K562 (cell line): ENCODE measurements at regions not wholly inside any gene's neighbourhood (a gene's known extent, or its start where the extent isn't known, plus 50 kb on each side); places are given as distances from the start of the nearest gene placed in this dataset.

Experiments used
- ATAC-seq: fragments of 200-7000 bp; cut with Tn5 transposase; 3 replicates; pipeline ENCODE4 v1.9.1; 2020; ENCODE audit warnings: moderate library complexity
- BruUV-seq: library from RNA; stranded (reverse); fragments of 400-500 nt; replicated peaks from 2 replicates; lab custom pipeline; 2021; lab: Mats Ljungman, UMichigan
- CTCF ChIA-PET: fragments of 300-600 bp; formaldehyde crosslinking; extraction: SDS; loops from one replicate; lab custom pipeline; 2021; ENCODE audit warnings: low intra/inter-chr PET ratio; lab: Yijun Ruan, JAX
- POLR2A ChIA-PET: fragments of 300-600, 350-650 bp; sonication (Branson Sonifier 250); formaldehyde crosslinking; extraction: SDS; loops from one replicate; lab custom pipeline; 2021; ENCODE audit warnings: antibody characterized with exemption, inconsistent platforms; lab: Yijun Ruan, JAX
- DNase-seq, 4 experiments: peaks; one replicate each; pipeline versions ENCODE4 v3.0.0 to v3.0.0-alpha.2; 2011 to 2018; ENCODE audit warnings: low spot score in 3 of 4, mixed read lengths in 3 of 4; ENCODE audit errors: extremely low read depth in 1 of 4
- FAIRE-seq: peaks from 2 replicates; lab custom pipeline; 2011; peaks lifted over from hg19 to GRCh38; lab: Jason Lieb, UNC
- H2AFZ ChIP-seq: 2 replicates; pipeline ENCODE4 v1.6.0; 2011; ENCODE audit warnings: low read depth, low read length, control low read depth, inconsistent platforms
- H3K27ac ChIP-seq: fragments of 200-600 bp; 3 replicates; pipeline ENCODE4 v1.8.0; 2011; ENCODE audit warnings: low read depth, mild to moderate bottlenecking, control low read depth, inconsistent platforms, low read length, moderate library complexity, mixed read lengths; ENCODE audit errors: extremely low read depth
- H3K27me3 ChIP-seq, 2 experiments: fragments of 300-600 bp in 1 of 2; 2 replicates in 1 of 2; 3 replicates in 1 of 2; pipeline versions ENCODE4 v1.6.0 to v1.8.0; 2011; ENCODE audit warnings: inconsistent platforms in 2 of 2, low read length in 2 of 2, mild to moderate bottlenecking in 1 of 2, mixed read lengths in 1 of 2, moderate library complexity in 1 of 2; ENCODE audit not compliant: control insufficient read depth in 2 of 2, insufficient read depth in 2 of 2
- H3K36me3 ChIP-seq: fragments of 300-600 bp; 3 replicates; pipeline ENCODE4 v1.8.0; 2011; ENCODE audit warnings: mild to moderate bottlenecking, low read length, inconsistent platforms; ENCODE audit not compliant: control insufficient read depth, insufficient read depth
- H3K4me1 ChIP-seq, 2 experiments: fragments of 200-600 bp in 1 of 2; replicated peaks in 1 of 2; 2 replicates in 1 of 2; 3 replicates in 1 of 2; pipeline versions ENCODE4 v1.5.1 to v1.8.0; 2011; ENCODE audit warnings: inconsistent platforms in 2 of 2, low read length in 2 of 2, mild to moderate bottlenecking in 1 of 2, mixed read lengths in 1 of 2, moderate library complexity in 1 of 2; ENCODE audit not compliant: control insufficient read depth in 2 of 2, insufficient read depth in 2 of 2
- H3K4me2 ChIP-seq: 2 replicates; pipeline ENCODE4 v1.6.1; 2011; ENCODE audit warnings: low read length, control low read depth, inconsistent platforms, mixed read lengths; ENCODE audit not compliant: insufficient read depth
- H3K4me3 ChIP-seq: fragments of 200-600 bp; sonication (generic), shearing (Covaris generic); 2 replicates; pipeline ENCODE4 v1.5.1; 2016; ENCODE audit warnings: control low read depth, inconsistent platforms
- H3K79me2 ChIP-seq: fragments of 200-600 bp; 3 replicates; pipeline ENCODE4 v1.8.0; 2011; ENCODE audit warnings: low read length, inconsistent platforms; ENCODE audit not compliant: control insufficient read depth, insufficient read depth
- H3K9ac ChIP-seq, 2 experiments: 2 replicates each; pipeline versions ENCODE4 v1.6.0 to v1.6.1; 2011; ENCODE audit warnings: low read depth in 2 of 2, low read length in 2 of 2, control low read depth in 1 of 2, inconsistent platforms in 1 of 2, mild to moderate bottlenecking in 1 of 2, mixed read lengths in 1 of 2; ENCODE audit not compliant: insufficient read depth in 1 of 2
- H3K9me1 ChIP-seq: one replicate; pipeline ENCODE4 v1.6.0; 2011; ENCODE audit warnings: inconsistent platforms, mild to moderate bottlenecking, low read length, moderate library complexity; ENCODE audit not compliant: control insufficient read depth, insufficient read depth
- H3K9me3 ChIP-seq: replicated peaks from 2 replicates; pipeline ENCODE4 v1.5.1; 2011; ENCODE audit warnings: low read depth, low read length, inconsistent platforms; ENCODE audit not compliant: control insufficient read depth, insufficient read depth
- H4K20me1 ChIP-seq: replicated peaks from 2 replicates; pipeline ENCODE4 v1.6.1; 2011; ENCODE audit warnings: low read length, inconsistent platforms, mixed read lengths; ENCODE audit not compliant: control insufficient read depth, insufficient read depth
- CREB3L1 ChIP-seq: fragments of 450-650 bp; IDR thresholded peaks from 2 replicates; pipeline ENCODE4 v1.6.1; 2014; ENCODE audit warnings: low read depth, mild to moderate bottlenecking, moderate library complexity, borderline replicate concordance
- CTCFL ChIP-seq: IDR thresholded peaks from 2 replicates; pipeline ENCODE4 v1.6.1; 2011; ENCODE audit warnings: borderline replicate concordance, low read depth, mild to moderate bottlenecking, moderate library complexity, low read length; ENCODE audit not compliant: insufficient read depth, poor library complexity, severe bottlenecking
- DACH1 ChIP-seq: fragments of 450-650 bp; IDR thresholded peaks from 2 replicates; pipeline ENCODE4 v1.6.1; 2018; ENCODE audit not compliant: partially characterized antibody
- ELK1 ChIP-seq: sonication (generic); formaldehyde crosslinking; IDR thresholded peaks from 2 replicates; pipeline ENCODE4 v1.8.1; 2022; ENCODE audit warnings: missing genetic modification reagents
- NFIX ChIP-seq: fragments of 250-450 bp; sonication (Bioruptor Pico); IDR thresholded peaks from 2 replicates; pipeline ENCODE4 v1.4.0; 2020; ENCODE audit warnings: low read depth, mild to moderate bottlenecking, moderate library complexity
- RBM15 ChIP-seq: fragments of 200-400 bp; formaldehyde crosslinking; IDR thresholded peaks from 2 replicates; pipeline ENCODE4 v1.6.1; 2018; ENCODE audit warnings: mild to moderate bottlenecking, low read length, moderate library complexity; ENCODE audit not compliant: insufficient read depth
- SOX6 ChIP-seq: fragments of 450-650 bp; IDR thresholded peaks from 2 replicates; pipeline ENCODE4 v1.6.1; 2014; ENCODE audit warnings: mild to moderate bottlenecking
- TAF1 ChIP-seq: IDR thresholded peaks from 2 replicates; pipeline ENCODE4 v1.6.1; 2011; ENCODE audit warnings: mild to moderate bottlenecking, low read length, moderate library complexity; ENCODE audit not compliant: insufficient read depth, control insufficient read depth, severe bottlenecking; ENCODE audit errors: extremely low read depth
- ZBTB12 ChIP-seq: fragments of 250-450 bp; sonication (Bioruptor Pico); IDR thresholded peaks from 2 replicates; pipeline ENCODE4 v1.4.0; 2020
- ZNF79 ChIP-seq: fragments of 250-450 bp; sonication (Bioruptor Pico); IDR thresholded peaks from 2 replicates; pipeline ENCODE4 v1.4.0; 2020; ENCODE audit warnings: low read depth, mild to moderate bottlenecking, moderate library complexity
- WGBS: fragments of 100-300 bp; shearing (Covaris generic); methylation state at CpG from one replicate; pipeline ENCODE4 v1.1.6; 2016; ENCODE audit warnings: low coverage, mixed read lengths; ENCODE audit not compliant: insufficient coverage; ENCODE audit errors: missing lambda C conversion rate; 5-methylcytosine and 5-hydroxymethylcytosine counted together
- in situ Hi-C: fragments of 300-500 bp; cut with MboI; formaldehyde crosslinking; loops from 4 replicates; pipeline ENCODE4 v1.15.0; 2018; ENCODE audit warnings: inconsistent platforms, mixed read lengths
- intact Hi-C: fragments of 100-400 bp; cut with micrococcal nuclease; formaldehyde crosslinking; loops from 2 replicates; pipeline ENCODE4 v1.14.2; 2022
- TF ChIP-seq, protein P1 (sequence below), 3 experiments: IDR thresholded peaks in 2 of 3; conservative IDR thresholded peaks in 1 of 3; 2 replicates each; pipeline ENCODE4 v1.5.1; 2011 to 2012; ENCODE audit warnings: low read length in 3 of 3, mild to moderate bottlenecking in 3 of 3, control low read depth in 2 of 3, improper control_type of control experiment in 1 of 3, inconsistent platforms in 1 of 3, low read depth in 1 of 3, mixed read lengths in 1 of 3, moderate library complexity in 1 of 3; ENCODE audit not compliant: insufficient read depth in 2 of 3
- TF ChIP-seq, protein P2 (sequence below): fragments of 450-650 bp; IDR thresholded peaks from 2 replicates; pipeline ENCODE4 v1.6.1; 2016; ENCODE audit warnings: antibody characterized with exemption

GRCh38 chr18:78086931-78087330, 837.3 kb downstream of the GALR1 start:
- intact Hi-C loops: no loop called here
- no peak for TF ChIP-seq CTCFL
- no peak for TF ChIP-seq RBM15
- no peak for TF ChIP-seq NFIX
- TF ChIP-seq, protein P1, sequence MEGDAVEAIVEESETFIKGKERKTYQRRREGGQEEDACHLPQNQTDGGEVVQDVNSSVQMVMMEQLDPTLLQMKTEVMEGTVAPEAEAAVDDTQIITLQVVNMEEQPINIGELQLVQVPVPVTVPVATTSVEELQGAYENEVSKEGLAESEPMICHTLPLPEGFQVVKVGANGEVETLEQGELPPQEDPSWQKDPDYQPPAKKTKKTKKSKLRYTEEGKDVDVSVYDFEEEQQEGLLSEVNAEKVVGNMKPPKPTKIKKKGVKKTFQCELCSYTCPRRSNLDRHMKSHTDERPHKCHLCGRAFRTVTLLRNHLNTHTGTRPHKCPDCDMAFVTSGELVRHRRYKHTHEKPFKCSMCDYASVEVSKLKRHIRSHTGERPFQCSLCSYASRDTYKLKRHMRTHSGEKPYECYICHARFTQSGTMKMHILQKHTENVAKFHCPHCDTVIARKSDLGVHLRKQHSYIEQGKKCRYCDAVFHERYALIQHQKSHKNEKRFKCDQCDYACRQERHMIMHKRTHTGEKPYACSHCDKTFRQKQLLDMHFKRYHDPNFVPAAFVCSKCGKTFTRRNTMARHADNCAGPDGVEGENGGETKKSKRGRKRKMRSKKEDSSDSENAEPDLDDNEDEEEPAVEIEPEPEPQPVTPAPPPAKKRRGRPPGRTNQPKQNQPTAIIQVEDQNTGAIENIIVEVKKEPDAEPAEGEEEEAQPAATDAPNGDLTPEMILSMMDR (IDR thresholded peaks at IDR 0.05 in 2 of 3, conservative IDR thresholded peaks at IDR 0.05 in 1 of 3; ENCODE audit: insufficient read depth in 2 of 3, low read depth in 1 of 3, low read length in 3 of 3): no peak
- no peak for TF ChIP-seq ZNF79 (CRISPR knock-in tag)
- no peak for TF ChIP-seq TAF1
- TF ChIP-seq ZBTB12 (CRISPR knock-in tag): no peak
- TF ChIP-seq, protein P2, sequence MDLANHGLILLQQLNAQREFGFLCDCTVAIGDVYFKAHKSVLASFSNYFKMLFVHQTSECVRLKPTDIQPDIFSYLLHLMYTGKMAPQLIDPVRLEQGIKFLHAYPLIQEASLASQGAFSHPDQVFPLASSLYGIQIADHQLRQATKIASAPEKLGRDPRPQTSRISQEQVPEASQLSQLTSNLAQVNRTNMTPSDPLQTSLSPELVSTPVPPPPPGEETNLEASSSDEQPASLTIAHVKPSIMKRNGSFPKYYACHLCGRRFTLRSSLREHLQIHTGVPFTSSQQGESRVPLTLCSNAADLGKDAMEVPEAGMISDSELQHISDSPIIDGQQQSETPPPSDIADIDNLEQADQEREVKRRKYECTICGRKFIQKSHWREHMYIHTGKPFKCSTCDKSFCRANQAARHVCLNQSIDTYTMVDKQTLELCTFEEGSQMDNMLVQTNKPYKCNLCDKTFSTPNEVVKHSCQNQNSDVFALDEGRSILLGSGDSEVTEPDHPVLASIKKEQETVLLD: no peak
- no peak for TF ChIP-seq ELK1 (CRISPR knock-in tag)
- no peak for TF ChIP-seq CREB3L1
- no peak for TF ChIP-seq SOX6
- TF ChIP-seq DACH1: no peak

More at GRCh38 chr18:78086931-78087330, 837.3 kb downstream of the GALR1 start:
- in situ Hi-C loops: no loop called here
- Histone ChIP-seq H3K9ac (no peak overlapping the region), H3K9me1 (no peaks in the 10 kb centered on the region), H3K4me1 (no peaks in the 10 kb centered on the region), H3K9me3 (no peaks in the 10 kb centered on the region), H3K4me2 (no peak overlapping the region), H3K4me3 (no peak overlapping the region), H3K27me3 (peaks cover 9 to 37% of the 10 kb centered on the region in 2 experiments), H2AFZ (no peak overlapping the region), H3K27ac (no peak overlapping the region), H4K20me1 (no peaks in the 10 kb centered on the region), H3K79me2 (no peaks in the 10 kb centered on the region), H3K36me3 (no peaks in the 10 kb centered on the region)
- 31% methylated on average over 7 of the region's 10 CpGs for WGBS
- DNase-seq: no peak
- ATAC-seq: no peak
- ChIA-PET POLR2A (no interaction called here), CTCF (no interaction called here)
- FAIRE-seq: no peak
- no TSS peak for BruUV-seq
